Chondrocyte (in vitro differentiated cells): ENCODE measurements at regions not wholly inside any gene's neighbourhood (a gene's known extent, or its start where the extent isn't known, plus 50 kb on each side); places are given as distances from the start of the nearest gene placed in this dataset.

ENCODE experiments used
- DNase-seq: peaks from one replicate; pipeline ENCODE4 v3.0.0; 2021; ENCODE audit warnings: mixed read lengths, low spot score
- H3K27ac Mint-ChIP-seq: one replicate; pipeline ENCODE4 v1.8.0; 2021; ENCODE audit warnings: mild to moderate bottlenecking, moderate library complexity, mixed read lengths; ENCODE audit not compliant: unreplicated experiment
- H3K27me3 Mint-ChIP-seq: 2 replicates; pipeline ENCODE4 v1.8.0; 2021; ENCODE audit warnings: low read depth, mixed read lengths
- H3K36me3 Mint-ChIP-seq: 2 replicates; pipeline ENCODE4 v1.8.0; 2021; ENCODE audit warnings: low read depth, mixed read lengths
- H3K4me1 Mint-ChIP-seq: 2 replicates; pipeline ENCODE4 v1.8.0; 2021; ENCODE audit warnings: low read depth, mild to moderate bottlenecking, mixed read lengths
- H3K4me3 Mint-ChIP-seq: one replicate; pipeline ENCODE4 v1.8.0; 2021; ENCODE audit warnings: mild to moderate bottlenecking, moderate library complexity, mixed read lengths; ENCODE audit not compliant: unreplicated experiment
- H3K9me3 Mint-ChIP-seq: 2 replicates; pipeline ENCODE4 v1.8.0; 2021; ENCODE audit warnings: low read depth, mixed read lengths
- TF ChIP-seq, protein P1 (sequence below): fragments of 200-600 bp; sonication (generic); IDR thresholded peaks from 2 replicates; pipeline ENCODE4 v1.5.0; 2021; ENCODE audit warnings: antibody characterized with exemption, mild to moderate bottlenecking, moderate library complexity

DNA sequence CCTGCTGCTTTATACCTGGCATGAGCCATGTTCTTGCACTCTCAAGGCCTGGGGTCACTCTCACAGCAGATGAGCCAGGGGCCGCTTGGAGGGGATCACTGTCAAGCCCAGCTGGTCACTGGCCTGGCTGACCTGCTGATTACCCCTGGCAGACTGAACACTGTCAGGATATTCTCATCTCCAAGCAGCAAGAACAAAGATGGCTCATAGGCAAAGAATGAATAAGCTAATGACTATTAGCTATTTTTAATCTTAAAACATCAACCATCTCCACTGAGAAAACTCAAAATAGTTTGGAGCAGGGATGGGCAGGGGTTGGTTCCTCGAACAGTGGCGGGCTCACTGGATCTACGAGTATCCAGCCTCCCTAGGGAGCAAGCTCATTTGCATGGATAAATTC, 64.4 kb upstream of the ACAN start:
- Mint-ChIP-seq H3K27me3 (no peaks in the 10 kb centered on the region), H3K27ac (peak overlapping the region; percentile 74), H3K4me3 (peak overlapping the region; percentile 2), H3K4me1 (peaks cover 26% of the 10 kb centered on the region), H3K36me3 (peaks cover 1% of the 10 kb centered on the region), H3K9me3 (peaks cover 3% of the 10 kb centered on the region)
- TF ChIP-seq, protein P1, sequence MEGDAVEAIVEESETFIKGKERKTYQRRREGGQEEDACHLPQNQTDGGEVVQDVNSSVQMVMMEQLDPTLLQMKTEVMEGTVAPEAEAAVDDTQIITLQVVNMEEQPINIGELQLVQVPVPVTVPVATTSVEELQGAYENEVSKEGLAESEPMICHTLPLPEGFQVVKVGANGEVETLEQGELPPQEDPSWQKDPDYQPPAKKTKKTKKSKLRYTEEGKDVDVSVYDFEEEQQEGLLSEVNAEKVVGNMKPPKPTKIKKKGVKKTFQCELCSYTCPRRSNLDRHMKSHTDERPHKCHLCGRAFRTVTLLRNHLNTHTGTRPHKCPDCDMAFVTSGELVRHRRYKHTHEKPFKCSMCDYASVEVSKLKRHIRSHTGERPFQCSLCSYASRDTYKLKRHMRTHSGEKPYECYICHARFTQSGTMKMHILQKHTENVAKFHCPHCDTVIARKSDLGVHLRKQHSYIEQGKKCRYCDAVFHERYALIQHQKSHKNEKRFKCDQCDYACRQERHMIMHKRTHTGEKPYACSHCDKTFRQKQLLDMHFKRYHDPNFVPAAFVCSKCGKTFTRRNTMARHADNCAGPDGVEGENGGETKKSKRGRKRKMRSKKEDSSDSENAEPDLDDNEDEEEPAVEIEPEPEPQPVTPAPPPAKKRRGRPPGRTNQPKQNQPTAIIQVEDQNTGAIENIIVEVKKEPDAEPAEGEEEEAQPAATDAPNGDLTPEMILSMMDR, result no peak
- DNase-seq, result no peak

- Mint-ChIP-seq H3K27me3 (no peaks in the 10 kb centered on the region), H3K4me1 (peaks cover 34% of the 10 kb centered on the region), H3K4me3 (no peak overlapping the region), H3K27ac (peak overlapping the region; percentile 45), H3K36me3 (peaks cover 1% of the 10 kb centered on the region), H3K9me3 (peaks cover 3% of the 10 kb centered on the region)
- DNase-seq, result no peak
- TF ChIP-seq, protein P1, result no peak
Measured at GRCh38 chr15:88739541-88739940, 63.7 kb upstream of the ACAN start.

- H3K4me1 Mint-ChIP-seq, result peaks cover 42% of the 10 kb centered on the region
- no peaks in the 10 kb centered on the region for H3K27me3 Mint-ChIP-seq
- no peak overlapping the region for H3K27ac Mint-ChIP-seq
- DNase-seq, result no peak
- no peak overlapping the region for H3K4me3 Mint-ChIP-seq
- peaks cover 3% of the 10 kb centered on the region for H3K9me3 Mint-ChIP-seq
- TF ChIP-seq, protein P1, result no peak
- peaks cover 1% of the 10 kb centered on the region for H3K36me3 Mint-ChIP-seq
Measured at GRCh38 chr15:88740356-88740755, 62.9 kb upstream of the ACAN start.

DNA sequence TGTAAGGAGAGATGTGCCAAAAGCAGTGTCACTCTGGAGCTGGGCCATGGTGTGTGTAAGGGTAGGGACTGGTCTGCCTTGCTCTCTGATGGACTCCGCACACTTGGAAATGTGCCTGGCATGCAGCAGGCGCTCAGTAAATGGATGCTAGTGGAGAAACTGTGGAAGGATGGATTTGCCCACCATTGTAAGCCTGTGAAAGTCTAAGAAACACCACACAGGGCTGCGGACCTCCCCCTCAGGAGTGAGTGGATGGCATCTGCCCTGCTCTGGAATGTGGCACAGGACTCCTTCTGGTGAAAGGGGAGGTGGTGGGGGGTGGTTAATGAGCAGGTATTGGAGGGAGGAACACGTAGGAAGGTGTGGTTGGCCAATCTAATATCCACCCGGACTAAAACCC, 62.2 kb upstream of the ACAN start:
- Mint-ChIP-seq H3K4me1 (peaks cover 48% of the 10 kb centered on the region), H3K36me3 (peaks cover 1% of the 10 kb centered on the region), H3K27me3 (no peaks in the 10 kb centered on the region), H3K4me3 (no peak overlapping the region), H3K27ac (no peak overlapping the region), H3K9me3 (peaks cover 3% of the 10 kb centered on the region)
- no peak for DNase-seq
- TF ChIP-seq, protein P1, result no peak

GRCh38 chr15:88741671-88742070, 61.6 kb upstream of the ACAN start:
- peaks cover 3% of the 10 kb centered on the region for H3K9me3 Mint-ChIP-seq
- DNase-seq, result no peak
- H3K27ac Mint-ChIP-seq, result no peak overlapping the region
- H3K36me3 Mint-ChIP-seq, result peaks cover 1% of the 10 kb centered on the region
- peaks cover 52% of the 10 kb centered on the region for H3K4me1 Mint-ChIP-seq
- H3K27me3 Mint-ChIP-seq, result no peaks in the 10 kb centered on the region
- TF ChIP-seq, protein P1, result no peak
- H3K4me3 Mint-ChIP-seq, result no peak overlapping the region
